Duodenal mucosa (tissue), 2 donors: ENCODE measurements at regions not wholly inside any gene's neighbourhood (a gene's known extent, or its start where the extent isn't known, plus 50 kb on each side); places are given as distances from the start of the nearest gene placed in this dataset.

Experiments used
- H3K27ac ChIP-seq: one replicate; pipeline ENCODE4 v1.7.0; 2013; ENCODE audit warnings: low read depth, low read length
- H3K27me3 ChIP-seq, 2 donors: one replicate each; pipeline ENCODE4 v1.7.0; 2013; ENCODE audit warnings: low read length in 2 of 2, control low read depth in 1 of 2; ENCODE audit not compliant: insufficient read depth in 2 of 2, control insufficient read depth in 1 of 2
- H3K36me3 ChIP-seq, 2 donors: one replicate each; pipeline ENCODE4 v1.7.0; 2013; ENCODE audit warnings: low read length in 2 of 2, control low read depth in 1 of 2; ENCODE audit not compliant: insufficient read depth in 2 of 2, control insufficient read depth in 1 of 2
- H3K4me1 ChIP-seq, 2 donors: one replicate each; pipeline ENCODE4 v1.7.0; 2013; ENCODE audit warnings: low read length in 2 of 2, control low read depth in 1 of 2; ENCODE audit not compliant: insufficient read depth in 2 of 2, control insufficient read depth in 1 of 2
- H3K4me3 ChIP-seq, 2 donors: one replicate each; pipeline ENCODE4 v1.7.0; 2013; ENCODE audit warnings: low read length in 2 of 2, low read depth in 1 of 2
- H3K9ac ChIP-seq, 2 donors: one replicate each; pipeline ENCODE4 v1.7.0; 2013; ENCODE audit warnings: low read length in 2 of 2, low read depth in 1 of 2
- H3K9me3 ChIP-seq, 2 donors: one replicate each; pipeline ENCODE4 v1.7.0; 2013; ENCODE audit warnings: low read length in 2 of 2, control low read depth in 1 of 2; ENCODE audit not compliant: control insufficient read depth in 1 of 2

DNA sequence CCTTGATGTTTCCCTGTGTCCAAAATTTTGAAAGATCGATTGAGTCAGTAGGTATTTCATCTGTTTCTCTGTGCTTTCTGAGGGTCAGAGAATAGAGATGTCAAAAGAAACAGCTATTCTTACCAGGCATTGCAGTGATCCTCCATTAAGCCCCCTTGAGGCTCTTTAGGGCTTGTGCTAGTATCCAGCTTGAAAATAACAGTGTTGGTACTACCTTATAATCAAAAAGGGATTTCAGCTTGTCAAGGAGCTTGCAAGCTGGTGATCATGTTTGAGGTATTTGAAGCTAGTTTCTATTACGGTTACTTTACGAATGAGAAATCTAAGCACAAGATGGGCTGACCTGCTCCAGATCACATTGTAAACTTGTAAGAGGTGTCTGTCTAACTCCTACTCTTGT, 103.4 kb downstream of the EDEM1 start:
- no peaks in the 10 kb centered on the region for H3K36me3 ChIP-seq
- H3K27ac ChIP-seq, result no peak overlapping the region
- no peak overlapping the region for H3K9ac ChIP-seq
- no peaks in the 10 kb centered on the region for H3K9me3 ChIP-seq
- H3K27me3 ChIP-seq, result no peaks in the 10 kb centered on the region
- H3K4me3 ChIP-seq, result no peak overlapping the region
- H3K4me1 ChIP-seq, result no peaks in the 10 kb centered on the region

DNA sequence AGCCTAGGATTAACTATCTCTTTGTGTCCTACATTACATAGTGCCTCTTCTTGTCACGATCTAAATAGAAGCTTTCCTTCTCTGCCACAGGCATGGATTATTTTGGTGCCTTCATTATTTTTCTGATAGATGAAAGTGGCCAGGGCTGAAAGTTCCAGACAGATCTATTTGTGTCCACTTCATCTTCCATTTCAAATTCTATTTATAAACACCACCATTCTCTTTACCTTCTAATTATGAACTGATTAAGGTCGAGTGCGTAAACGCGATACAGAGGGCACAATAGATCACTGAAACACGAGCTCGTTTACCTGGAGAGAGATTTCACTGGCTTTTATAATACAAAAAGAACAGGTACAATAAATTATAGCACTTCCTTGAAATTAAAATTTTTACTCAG, 105.0 kb downstream of the EDEM1 start:
- no peaks in the 10 kb centered on the region for H3K9me3 ChIP-seq
- H3K4me1 ChIP-seq, result no peaks in the 10 kb centered on the region
- H3K9ac ChIP-seq, result no peak overlapping the region
- H3K27ac ChIP-seq, result no peak overlapping the region
- H3K4me3 ChIP-seq, result no peak overlapping the region
- no peaks in the 10 kb centered on the region for H3K27me3 ChIP-seq
- H3K36me3 ChIP-seq, result no peaks in the 10 kb centered on the region

DNA sequence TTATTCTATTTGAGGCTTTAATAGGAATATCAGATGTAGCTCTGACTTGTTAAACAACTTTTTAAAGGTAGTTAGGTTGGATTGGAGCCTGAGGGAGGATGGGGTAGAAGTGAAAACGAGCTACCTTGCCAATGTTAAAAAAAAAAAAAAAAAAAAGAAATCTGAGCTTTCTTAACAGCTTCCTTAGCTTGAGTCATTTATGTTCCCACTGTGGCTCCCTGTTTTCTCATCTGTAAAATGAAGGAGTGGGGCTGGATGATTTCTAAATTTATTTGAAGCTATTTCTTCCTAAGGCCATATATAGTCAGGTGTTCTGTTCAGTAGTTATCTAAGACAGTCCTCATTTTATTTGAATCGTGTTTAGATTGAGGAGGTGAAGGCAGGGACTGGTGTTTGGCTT, 105.7 kb downstream of the EDEM1 start:
- Histone ChIP-seq H3K4me3 (no peak overlapping the region), H3K4me1 (no peaks in the 10 kb centered on the region)

DNA sequence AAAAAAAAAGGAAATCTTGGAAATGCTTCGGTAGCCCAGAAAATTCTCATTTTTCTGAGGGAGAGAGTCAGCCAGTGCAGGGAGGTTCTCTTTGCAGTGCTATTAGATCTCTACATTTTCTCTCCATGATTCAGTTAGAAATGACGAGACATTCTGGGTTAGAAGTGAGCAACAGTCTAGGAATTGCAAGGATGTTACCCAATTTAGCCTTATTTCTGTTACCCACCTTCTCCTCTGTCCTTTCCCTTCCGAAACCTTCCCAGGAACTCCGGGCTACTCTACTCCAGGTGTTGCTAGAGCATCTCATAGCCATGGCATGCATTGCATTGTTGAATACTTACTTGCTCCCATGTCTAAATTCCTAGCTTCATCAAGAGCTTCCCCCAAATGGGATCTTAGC, 106.8 kb downstream of the EDEM1 start:
- Histone ChIP-seq H3K36me3 (no peaks in the 10 kb centered on the region), H3K27ac (no peak overlapping the region), H3K4me1 (no peaks in the 10 kb centered on the region), H3K27me3 (no peaks in the 10 kb centered on the region), H3K4me3 (no peak overlapping the region), H3K9ac (no peak overlapping the region), H3K9me3 (no peaks in the 10 kb centered on the region)

More for the DNA sequence above, 105.7 kb downstream of the EDEM1 start:
- no peaks in the 10 kb centered on the region for H3K27me3 ChIP-seq
- H3K9ac ChIP-seq, result no peak overlapping the region
- no peaks in the 10 kb centered on the region for H3K36me3 ChIP-seq
- no peak overlapping the region for H3K27ac ChIP-seq
- H3K9me3 ChIP-seq, result no peaks in the 10 kb centered on the region

DNA sequence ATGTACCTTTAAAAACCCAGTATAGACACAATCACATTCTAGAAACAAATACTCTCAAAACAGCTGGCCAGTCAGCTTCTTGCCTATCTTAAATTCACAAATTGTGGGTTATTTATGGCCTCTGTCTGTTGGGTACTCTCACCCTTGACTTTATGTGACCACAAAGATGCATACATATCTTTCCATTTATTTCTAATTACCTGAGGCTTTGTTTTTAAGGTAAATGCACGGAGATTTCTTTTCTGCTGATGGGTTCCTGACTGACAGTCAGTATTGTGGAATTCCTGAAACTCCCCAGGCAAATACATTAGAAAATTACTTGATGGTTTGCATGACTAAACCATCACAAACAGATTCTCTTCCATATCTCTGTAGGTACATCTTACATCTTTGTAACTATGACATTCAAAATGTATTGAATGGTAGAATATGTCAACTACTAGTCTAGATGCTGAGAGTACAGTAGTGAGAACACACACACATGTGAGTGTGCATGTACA, 107.7 kb downstream of the EDEM1 start:
- Histone ChIP-seq H3K27ac (no peak overlapping the region), H3K27me3 (no peaks in the 10 kb centered on the region), H3K4me1 (no peaks in the 10 kb centered on the region), H3K4me3 (no peak overlapping the region), H3K9me3 (no peaks in the 10 kb centered on the region), H3K9ac (no peak overlapping the region), H3K36me3 (no peaks in the 10 kb centered on the region)

DNA sequence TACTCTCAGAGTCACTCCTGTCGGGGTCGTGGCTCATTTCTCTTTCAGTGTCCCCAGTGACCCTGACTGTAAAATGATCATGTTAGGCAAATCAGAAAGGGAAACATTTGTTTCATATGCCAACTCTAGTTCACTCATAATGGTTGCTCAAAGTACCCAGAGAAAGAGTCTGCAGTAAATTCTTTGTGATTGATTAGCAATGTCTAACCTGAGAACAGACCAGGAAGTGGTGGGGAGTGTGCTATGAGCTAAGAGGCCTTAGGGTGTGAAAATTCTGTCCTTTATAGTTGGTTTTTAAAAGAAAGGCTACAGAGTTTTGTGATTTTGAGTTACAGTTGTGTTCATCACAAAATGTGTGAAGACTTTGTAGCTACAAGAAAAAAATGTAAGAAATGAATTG, 108.9 kb downstream of the EDEM1 start:
- no peak overlapping the region for H3K27ac ChIP-seq

DNA sequence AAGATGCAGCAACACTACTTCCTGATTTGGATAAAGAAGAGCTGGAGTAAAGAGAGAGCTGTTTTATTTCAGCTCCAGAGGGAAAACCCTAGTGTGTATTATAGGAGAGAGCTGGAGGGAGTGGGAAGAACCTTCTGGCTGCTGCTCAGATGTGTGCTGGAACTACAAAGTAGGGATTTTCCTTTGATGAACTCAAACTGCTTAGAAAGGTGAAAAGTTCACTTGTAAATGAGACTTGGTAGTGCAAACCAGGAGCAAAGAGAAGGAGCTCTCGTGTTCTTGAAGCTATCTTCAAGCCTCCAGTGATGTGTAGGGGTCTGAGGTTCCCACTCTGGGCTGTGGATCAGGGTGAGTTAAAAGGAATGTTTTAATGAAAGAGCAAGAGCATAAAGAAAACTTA, 110.4 kb downstream of the EDEM1 start:
- no peaks in the 10 kb centered on the region for H3K4me1 ChIP-seq
- no peaks in the 10 kb centered on the region for H3K9me3 ChIP-seq
- no peaks in the 10 kb centered on the region for H3K36me3 ChIP-seq
- H3K9ac ChIP-seq, result no peak overlapping the region
- H3K27ac ChIP-seq, result no peak overlapping the region
- H3K4me3 ChIP-seq, result no peak overlapping the region
- H3K27me3 ChIP-seq, result no peaks in the 10 kb centered on the region

More for the DNA sequence above, 108.9 kb downstream of the EDEM1 start:
- H3K9me3 ChIP-seq, result no peaks in the 10 kb centered on the region
- H3K27me3 ChIP-seq, result no peaks in the 10 kb centered on the region
- no peaks in the 10 kb centered on the region for H3K4me1 ChIP-seq
- H3K4me3 ChIP-seq, result no peak overlapping the region
- H3K36me3 ChIP-seq, result no peaks in the 10 kb centered on the region
- no peak overlapping the region for H3K9ac ChIP-seq

DNA sequence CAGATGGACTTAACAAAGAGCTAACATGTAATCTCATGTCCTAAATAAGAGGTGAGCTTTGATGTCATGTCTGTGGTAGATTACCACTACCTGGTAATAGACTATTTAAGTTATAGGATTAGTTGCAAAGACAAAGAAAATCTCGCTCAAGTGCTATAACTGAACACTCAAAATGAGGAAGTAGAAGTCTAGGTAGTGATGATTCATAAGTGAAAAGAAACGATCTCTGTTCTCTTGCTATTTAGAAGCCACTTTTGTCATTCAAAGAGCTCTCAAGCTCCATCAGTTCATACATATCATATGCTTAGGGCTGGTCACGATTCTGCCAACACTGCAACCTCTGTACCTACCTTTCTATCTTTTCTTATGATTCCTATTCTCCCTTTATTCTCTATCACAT, 110.9 kb downstream of the EDEM1 start:
- Histone ChIP-seq H3K9me3 (no peaks in the 10 kb centered on the region), H3K4me3 (no peak overlapping the region), H3K27me3 (no peaks in the 10 kb centered on the region), H3K36me3 (no peaks in the 10 kb centered on the region), H3K4me1 (no peaks in the 10 kb centered on the region), H3K9ac (no peak overlapping the region), H3K27ac (no peak overlapping the region)

DNA sequence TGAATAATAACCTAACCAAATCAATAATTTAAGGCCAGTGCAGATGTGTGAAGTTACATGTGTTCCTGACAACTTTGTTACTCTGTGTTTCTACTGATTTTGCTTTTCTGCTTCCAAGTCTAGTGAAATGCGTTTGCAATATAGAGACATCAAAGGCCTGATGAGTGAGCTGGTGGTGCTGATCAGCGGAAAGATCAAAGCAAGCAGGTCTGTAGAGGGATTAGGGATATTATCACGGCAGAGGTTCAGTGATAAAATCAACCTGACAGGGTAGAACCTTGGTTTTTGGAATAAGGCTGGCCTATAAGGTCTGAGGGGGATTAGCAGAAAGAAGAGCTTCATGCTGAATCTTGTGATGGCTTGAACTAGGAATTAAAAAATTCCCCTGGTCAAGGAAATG, 111.7 kb downstream of the EDEM1 start:
- Histone ChIP-seq H3K9me3 (no peaks in the 10 kb centered on the region), H3K36me3 (no peaks in the 10 kb centered on the region), H3K27me3 (no peaks in the 10 kb centered on the region), H3K4me1 (peaks cover 0 to 7% of the 10 kb centered on the region in 2 donors), H3K9ac (no peak overlapping the region), H3K27ac (no peak overlapping the region), H3K4me3 (no peak overlapping the region)

DNA sequence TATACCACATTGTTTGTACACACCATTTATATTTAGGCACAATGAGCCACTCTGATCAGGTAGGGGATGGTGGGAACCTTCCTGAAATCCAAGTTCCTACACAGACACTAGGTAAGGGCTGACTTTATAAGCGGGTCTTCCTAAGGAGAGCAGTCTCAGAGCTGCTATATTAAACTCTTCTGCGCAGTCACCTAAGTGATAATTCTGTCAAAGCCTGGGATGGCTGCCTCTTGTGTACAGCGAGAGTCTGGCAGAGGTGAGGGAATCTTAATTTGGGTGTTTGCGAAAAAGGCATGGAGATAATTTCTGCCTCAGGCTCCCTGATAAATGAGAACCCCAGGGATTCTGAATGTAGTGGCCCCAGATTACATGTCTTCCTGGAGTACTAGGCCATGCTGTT, 113.1 kb downstream of the EDEM1 start:
- Histone ChIP-seq H3K36me3 (no peaks in the 10 kb centered on the region), H3K9me3 (no peaks in the 10 kb centered on the region), H3K27me3 (no peaks in the 10 kb centered on the region), H3K4me1 (peaks cover 10 to 20% of the 10 kb centered on the region in 2 donors), H3K9ac (no peak overlapping the region), H3K4me3 (no peak overlapping the region), H3K27ac (no peak overlapping the region)
